ENCODE measurements at regions not wholly inside any gene's neighbourhood (a gene's known extent, or its start where the extent isn't known, plus 50 kb on each side); places are given as distances from the start of the nearest gene placed in this dataset.
A peak's percentile ranks its signal among the peaks of the same experiment; 100 is the strongest.

DNA sequence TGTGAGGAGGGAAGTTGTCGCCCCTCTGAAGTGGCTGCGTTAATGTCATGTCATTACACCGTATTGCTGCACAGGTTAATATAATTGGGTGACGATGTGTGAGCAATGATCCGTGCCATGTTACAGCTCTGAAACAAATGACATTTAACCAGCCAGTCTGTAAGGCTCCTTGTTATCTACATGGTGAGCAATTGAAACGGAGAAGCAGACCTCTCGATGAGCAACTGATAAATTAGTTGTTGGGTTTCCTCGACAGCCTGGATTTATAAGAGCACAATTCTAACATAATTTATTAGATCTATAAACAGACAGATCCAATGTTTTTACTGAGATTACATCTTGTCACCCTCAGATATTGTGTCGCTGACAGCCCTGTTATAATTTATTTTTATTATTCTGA lies 49.9 kb upstream of the MAFB start:
- no peak for DNase-seq

DNA sequence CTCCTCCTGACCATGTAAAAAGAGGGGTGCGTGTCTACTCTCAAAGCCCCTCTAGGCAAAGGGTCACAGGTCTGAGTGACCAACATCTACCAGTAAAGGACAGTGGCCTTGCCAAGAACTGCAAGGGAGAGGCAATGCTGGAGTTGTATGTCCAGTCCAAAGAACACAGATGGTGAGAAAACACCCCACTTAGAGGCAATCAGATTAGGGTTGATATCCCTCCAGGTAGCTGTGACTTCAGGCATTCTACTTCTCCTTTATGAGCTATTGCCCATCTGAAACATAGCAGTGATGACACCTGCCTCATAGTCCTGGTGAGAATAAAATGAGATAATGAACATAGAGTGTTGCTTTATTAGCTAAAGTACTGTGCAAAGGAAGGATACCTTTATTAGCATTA lies 50.8 kb upstream of the MAFB start:
- no peak for DNase-seq

DNA sequence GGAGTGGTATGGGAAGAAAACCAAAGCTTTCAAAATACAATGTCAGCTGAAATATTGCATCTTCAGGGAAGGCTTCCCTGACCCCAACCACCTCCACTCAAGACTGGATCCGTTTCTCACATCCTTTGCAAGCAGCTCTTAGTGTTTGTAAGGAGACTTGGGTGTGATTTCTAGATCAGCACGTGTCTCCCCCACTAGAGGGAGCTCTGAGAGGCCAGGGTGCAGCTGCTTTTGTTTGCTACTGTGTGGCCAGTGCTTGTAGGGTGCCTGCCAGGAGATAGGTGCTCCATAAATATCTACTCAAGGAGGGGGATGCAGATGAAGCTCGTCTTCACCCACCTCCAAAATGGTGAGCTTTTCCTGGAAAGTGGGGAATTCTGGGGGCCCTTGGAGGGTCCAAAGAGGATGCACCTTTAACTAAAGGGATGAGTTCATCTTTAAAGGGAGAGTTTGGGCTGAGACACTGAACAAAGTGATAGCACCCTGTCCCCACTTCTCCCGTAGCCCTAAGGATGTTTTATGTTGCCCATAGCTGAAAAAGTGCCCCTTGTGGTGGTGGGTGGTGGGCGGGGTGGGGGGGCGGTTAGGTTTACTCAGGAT lies 52.6 kb upstream of the MAFB start:
- DNase-seq, result peak; percentile 65

DNA sequence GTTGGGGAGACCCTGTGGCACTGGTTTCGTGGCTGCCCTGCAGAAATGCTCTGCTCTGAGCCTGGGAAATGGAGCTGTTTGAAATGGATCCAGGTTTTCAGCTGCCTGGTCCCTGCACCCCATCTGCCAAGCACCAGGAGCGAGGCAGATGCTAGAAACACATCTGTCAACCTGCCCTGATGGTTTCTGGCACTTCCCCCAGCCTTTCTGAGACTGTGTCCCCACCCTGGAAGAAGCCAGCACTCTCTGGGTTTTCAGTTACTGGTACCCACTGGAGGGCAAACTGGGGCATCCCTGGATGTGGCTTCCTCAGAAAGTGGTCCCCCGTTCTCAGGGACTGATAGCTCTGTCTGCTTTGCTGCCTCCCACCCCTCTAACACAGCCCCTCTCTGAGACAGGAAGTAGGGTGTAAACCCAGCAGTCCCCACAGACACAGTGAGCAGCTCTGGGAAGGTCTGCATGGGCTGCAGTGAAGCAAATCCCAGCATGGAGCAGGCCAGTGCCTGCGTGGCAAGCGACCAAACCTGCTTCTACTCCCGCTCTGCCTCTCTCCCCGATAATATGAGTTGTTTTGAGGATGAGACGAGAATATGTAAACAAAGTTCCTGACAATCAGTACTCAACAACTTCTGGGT lies 54.2 kb upstream of the MAFB start:
- DNase-seq, result no peak

DNA sequence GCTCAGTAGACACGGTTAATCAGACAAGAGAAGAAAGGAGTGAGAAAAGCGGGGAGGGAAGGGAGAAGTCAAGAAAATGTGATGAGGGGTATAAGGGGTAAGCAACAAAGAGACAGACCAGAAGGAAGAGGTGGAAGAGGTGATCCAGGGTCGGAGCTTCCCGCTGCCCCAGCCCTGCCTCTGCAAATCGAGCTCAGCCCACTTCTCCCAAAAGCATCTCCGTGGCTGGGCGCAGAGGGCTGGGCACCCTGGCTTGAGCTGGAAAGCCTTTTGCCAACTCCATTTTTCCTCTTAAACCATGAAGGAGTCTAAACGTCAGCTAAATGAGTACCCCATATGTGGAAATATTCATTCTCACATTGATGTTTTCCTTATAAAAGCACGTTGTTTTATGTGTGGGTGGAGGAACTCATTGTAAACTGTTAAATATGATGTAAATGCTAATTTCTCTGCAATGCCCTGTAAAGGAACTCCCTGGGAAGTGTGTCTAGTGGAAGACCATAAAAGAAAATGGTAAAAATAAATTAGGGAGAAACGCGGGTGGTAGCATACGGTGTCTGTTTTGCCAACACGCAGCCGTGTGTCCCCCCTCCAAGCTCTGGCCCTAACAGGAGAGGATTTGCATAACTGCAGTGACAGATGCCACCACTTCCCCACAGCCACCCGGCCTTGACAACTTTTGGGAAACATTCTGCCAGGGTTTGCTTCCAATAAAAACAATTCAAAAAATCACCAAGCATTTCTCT lies 55.2 kb upstream of the MAFB start:
- DNase-seq, result no peak

DNA sequence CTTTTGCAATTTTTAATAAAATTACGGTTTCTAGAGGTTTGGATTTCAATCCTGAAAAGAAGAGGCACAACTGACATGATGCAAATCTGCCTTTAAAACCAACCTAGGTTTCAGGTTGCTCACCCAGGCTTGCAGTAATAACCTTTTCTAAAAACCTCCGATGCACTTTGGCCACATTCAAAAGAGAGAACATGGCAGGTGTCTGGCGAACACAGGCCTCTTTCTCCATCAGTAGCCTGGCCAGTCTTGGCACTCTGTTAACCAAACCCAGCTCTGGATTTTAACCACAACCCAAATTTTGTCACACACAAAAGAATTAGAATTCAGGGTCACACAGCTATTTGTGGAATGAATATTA lies 55.8 kb upstream of the MAFB start:
- no peak for DNase-seq

DNA sequence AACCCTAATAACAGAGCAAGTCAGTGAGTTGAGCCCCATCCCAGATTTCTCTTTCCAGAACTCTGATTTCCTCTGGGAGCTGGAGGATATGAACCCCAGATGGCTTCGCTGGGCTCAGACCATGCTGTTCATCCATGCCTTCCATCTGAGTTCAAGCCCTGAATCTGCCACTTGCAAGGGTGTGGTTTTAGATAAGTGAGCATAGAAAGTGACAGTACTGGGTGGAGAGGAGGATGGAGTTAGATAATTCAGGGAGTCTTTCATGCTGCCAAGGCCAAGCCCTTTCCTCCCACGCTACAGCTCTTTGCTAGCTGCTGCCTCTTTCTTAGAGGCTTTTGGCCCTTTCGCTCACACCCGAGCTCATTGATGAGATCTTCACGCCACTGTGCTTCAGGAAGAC lies 57.2 kb upstream of the MAFB start:
- no peak for DNase-seq

DNA sequence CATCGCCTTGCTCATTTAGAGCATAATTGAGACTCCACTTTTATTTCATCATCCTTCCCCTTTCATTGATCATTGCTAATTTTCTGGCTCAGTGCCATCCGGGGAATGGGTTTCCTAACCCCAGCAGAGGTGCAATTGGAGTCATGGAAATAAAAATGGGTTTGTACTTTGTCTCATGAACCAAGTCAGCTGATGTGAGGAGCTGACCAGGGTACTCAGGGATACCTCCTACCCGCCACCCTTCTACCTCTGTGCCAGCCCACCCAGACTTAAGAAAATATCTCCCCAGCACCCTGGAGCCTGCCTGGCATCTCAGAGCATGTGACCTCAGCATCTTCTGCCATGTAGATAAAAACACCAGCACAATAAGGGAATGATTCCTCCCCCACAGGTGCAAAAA lies 59.1 kb upstream of the MAFB start:
- DNase-seq, result no peak

DNA sequence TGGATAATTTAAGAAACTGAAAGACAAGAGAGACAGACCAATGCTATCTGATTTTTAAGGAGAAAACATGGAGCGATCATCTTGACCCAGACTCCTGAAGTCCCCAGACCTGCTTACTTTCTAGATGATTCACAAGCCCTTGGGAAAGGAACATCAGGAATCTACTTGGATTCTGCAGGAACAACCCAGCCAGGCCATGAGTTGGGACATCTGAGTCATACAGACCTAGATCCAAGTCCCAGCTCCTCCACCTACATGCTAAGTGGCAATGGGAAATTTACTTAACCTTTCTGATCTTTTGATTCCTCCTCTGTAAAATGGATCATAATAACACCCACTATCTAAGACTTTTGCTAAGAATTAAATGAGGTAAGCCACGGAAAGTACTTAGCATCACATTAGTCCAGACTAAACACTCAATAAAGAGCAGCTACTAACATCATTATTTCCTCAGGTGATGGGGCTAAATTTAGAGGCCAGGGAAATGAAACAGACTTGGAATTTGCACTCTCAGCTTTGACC lies 61.0 kb upstream of the MAFB start:
- no peak for DNase-seq

DNA sequence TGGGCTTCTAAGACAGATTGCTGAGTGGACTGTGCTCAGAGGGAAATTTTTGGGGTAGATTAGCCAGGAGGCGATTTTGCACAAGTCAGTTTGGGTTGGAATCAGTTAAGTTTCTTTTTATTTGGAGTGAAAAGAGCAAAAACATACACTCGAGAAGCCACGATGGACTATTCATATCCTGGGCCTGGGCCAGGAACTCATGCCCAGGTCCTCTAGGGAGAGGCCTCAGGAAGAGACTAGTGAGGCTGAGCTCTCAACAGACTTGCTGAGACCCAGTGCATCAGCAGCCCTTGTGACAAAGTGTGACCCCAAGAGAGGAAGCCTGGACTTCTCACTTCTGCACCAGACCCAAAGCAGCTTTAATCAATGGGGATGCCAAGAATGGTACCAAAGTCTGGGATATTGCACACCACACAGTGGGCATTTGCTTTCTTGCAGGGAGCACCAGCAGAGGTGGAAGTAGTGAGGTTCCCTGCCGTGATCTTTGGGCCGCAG lies 61.6 kb upstream of the MAFB start:
- no peak for DNase-seq

DNA sequence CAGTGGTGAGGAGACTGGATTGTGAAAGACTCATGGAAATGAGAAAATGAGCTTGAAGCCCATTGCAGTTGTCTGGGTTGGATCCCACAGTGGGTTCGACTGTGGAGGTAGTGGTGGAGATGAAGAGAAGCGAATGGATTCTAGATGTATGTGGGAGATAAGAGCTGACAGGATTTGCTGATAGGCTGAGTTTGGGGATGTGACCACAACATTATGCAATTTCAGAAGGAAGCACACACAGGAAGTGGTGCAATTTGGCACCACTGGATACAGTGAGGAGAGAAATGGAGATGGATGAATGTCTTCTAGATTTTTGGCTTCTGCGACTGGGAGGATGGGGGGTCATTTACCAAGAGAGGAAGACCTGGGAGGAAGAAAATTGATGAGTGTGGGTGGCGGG lies 64.4 kb upstream of the MAFB start:
- DNase-seq, result peak; percentile 50

DNA sequence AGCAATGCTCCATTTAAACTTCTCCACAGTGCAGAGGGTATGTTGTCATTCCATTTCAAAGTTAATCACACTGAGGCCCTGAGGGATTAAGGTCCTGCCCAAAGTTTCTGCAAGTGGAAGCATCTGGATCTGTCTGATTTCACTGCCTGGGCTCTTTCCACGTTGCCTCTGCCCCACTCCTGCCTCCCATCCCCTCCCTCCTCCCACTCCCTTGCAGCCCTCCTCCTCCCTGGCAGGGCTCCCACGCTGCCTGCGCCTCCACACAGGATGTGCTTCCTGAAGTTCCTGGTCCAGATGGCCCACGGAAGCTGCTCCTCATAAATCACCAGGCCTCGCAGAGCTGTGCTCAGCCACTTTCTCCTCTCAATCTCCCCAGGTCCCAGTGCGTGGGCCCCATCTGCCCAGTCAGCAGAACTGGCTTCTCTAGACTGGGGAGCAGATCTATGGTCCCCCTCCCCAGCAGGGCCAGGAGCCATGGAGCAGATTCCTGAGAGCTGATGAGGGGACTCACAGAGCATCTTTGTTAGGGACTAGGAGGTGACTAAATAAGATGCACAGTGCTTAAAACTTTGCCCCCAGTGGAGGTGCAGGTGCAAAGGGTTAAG lies 65.4 kb upstream of the MAFB start:
- no peak for DNase-seq

DNA sequence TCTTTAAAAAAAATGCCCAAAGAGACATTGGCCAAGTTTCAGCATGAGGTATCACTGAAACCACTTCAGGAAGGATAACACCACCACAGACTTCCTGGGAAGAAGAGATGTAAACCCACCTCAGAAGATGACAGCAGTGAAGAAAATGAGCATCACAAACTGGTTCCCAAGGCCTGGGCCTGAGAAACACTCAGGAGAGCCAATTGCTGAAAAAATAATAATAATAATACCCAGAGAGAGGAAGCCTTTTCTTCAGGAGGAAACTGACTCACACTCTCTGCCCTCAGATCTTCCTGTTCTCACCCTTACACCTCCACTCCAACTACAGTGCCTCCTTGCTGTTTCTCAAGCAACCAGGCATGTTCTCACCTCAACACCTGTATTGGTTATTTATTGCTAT lies 68.1 kb upstream of the MAFB start:
- peak; percentile 35 for DNase-seq

DNA sequence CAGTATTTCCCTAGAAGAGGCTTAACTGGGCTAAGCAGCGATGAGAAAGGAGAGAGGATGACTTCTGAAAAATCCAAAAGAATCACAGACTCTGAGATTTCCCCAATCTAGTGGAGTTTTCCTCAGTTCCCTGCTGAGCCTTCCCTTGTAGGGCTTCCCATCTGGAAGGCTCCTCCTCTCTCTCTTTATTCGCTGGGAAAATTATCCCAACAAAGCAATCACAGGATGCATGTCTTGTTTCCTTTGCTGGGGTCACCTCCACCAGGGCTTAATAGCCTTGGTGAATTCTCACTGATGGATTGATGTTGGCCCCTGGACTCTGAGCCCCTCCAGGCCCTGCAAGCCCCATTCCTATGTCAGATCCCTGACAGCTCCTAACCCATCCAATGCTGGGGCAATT lies 69.8 kb upstream of the MAFB start:
- DNase-seq, result no peak

DNA sequence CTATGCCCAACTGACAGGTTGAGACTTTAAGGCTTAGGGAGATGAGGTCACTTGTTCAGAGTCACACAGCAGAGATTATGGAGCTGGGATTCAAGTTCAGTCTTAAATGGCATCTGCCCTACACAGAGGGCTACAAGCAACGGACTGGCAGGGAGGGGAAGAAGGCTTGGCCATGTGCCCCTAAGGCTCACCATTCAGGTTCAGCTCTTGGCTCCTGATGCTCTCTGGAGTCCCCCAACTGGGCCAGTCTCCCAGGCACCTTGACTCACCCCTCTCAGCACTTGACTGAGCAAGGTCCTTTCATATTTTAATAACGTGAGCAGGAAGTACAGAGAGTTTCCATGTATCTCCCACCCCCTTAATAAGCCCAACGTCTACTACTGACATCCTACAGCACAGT lies 71.4 kb upstream of the MAFB start:
- DNase-seq, result no peak

DNA sequence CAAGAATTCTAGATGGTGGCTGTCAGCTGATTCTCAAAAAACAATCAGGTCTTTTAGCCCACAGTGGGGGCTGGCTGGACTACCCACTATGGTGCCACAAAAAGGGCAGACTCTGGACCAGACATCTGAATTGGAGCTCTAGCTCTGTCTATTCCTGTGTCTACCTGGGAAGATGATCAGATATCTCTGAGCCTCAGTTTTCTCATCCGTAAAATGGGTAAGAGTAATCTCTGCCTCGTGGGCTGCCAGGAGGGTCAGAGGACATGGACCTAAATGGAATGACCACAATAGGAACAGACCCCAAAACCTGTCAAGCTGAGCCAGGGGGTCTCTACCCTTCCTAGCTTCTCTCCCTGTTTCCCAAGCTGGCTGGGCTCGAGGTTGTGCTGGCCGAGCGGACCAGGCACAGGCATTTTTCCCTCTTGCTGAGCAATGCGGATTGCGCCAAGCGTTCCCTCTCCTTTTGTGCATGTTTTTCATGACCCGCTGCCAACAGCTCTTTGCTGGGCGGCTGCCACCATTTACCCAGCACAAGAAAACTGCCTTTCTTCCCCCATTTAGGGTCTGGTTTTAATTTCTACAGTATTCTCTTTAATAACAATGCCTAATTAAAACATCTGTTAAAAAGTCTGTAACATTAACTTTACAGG lies 74.7 kb upstream of the MAFB start:
- no peak for DNase-seq

DNA sequence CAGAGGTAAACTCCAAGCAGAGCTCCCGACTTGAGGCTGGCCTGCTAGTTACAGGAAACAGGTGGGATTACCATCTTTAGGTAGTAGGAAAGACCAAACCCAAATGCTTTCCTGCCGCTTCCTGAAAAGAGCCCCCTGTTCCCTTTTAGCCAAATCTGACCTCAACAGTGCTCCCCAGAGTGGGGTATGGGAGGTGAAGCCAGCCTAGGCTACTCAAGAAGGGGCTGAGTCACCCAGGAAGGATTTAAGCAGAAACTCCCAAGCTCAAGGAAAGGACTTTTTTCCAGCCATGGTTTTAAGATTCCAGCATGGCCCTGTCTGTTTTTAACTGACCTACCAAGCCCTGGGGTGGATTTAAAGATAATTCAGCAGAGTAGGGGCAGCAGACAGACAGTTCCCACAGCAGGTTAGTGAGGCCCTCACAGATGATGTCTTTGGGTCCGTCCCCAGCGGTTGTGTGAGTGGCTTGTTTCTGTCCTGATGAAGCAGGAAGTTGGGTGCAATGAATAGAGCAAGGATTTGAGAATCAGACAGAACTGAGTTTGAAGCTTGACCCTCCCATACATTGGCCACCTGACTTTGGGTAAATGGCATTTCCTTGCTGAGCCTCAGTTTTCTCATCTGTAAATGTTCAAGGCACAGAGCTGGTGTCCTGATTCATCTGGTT lies 76.9 kb upstream of the MAFB start:
- no peak for DNase-seq

DNA sequence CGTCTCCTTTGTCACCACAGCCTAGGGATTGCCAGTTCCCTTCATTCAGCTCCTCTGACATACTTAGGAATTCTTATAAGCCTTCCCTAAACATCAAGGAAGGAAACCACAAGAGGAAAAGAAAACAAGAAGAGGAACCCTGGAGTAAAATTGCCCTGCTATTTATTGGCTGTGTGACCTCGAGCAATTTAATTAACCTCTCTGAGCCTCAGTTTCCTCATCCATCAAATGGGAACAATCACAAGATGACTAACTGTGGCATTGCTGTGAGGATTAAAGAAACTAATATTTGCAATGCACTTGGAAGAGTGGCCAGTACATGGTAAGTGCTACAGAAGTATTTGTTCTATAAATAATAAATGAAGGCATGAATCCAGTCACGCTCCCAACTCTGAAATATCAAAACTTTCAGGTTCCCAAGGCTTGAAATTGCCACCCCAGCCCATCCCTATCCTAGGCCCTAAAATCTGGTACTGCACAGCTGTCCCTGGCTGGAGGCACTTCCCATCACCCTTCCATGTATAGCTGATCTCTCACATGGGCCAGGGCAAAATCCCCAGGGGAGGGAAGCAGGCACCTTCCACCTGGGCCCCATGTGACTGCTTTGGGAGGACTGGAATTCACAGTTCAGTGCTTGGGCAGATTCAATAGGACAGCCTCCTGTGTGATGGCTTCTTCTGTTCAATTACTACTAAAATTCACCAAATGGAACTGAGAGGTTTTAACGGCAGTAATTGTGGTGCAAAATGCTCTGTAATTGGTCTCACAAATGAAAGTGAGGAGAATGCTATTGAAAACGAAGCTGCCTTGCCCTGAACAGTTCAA lies 78.0 kb upstream of the MAFB start:
- no peak for DNase-seq

DNA sequence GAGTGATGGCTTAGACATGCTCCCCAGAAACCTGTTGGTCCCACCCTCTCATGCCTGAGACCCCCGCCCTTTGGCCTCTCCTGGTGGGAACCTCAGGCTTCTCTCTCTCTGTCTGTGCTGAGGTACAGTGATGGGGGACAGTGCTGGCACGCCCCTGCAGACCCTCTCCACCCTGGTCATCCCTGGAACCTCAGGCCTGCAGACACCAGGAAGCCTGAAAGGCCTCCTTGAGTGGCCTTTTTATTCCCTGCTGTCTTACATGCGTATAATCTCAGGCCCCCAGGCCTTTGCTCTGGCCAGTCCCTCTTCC lies 78.5 kb upstream of the MAFB start:
- no peak for DNase-seq

DNA sequence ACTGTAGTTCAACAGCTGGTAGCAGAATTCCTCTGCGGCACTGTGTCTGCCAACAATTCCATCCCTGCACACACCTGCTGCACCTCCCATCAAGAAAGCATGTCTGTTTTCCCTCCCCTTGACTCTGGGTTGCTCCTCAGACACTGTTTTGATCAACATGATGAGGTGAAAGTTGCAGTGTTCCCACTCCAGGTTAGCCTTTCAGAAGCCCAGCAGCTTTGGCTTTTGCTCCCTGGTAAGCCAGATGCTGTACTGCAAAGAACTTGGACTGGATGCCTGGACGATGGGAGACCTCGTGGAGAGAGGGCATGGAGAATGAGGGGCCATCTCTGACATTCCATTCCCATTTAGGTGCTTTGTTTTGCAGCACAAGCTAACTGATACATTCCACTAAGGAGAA lies 79.1 kb upstream of the MAFB start:
- DNase-seq, result no peak

DNA sequence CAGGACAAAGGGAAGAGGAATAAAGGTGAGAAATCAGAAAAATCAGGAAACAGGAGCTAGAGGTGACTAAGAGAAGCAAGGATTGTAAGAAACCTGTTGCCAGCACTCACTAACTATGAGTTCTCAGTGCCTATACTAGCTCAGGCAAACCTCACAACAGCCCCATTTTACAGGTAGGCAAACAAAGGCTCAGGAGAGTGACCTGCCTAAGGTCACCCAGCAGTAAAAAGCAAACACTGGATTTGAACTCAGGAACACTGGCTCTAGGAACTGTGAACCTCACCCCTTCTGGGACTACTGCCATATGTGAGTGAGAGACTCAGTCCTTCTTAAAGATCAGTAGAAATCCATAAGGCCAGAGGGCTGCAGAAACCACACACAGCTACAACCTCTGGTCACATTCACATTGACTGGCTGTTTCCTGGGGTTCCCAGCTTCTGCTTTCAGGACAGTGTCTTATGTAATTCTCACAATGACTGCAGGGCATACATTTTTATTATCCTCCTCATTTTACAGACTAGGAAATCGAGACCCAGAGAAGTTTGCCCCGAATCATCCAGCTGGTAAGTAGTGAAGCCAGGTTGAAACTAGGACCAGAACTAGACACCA lies 80.7 kb upstream of the MAFB start:
- DNase-seq, result peak; percentile 84

Data from inflammatory macrophage treated with lipopolysaccharide for 4 hours (primary cell).